GM12874 (cell line): ENCODE measurements at regions not wholly inside any gene's neighbourhood (a gene's known extent, or its start where the extent isn't known, plus 50 kb on each side); places are given as distances from the start of the nearest gene placed in this dataset.

Experiments used
- CTCF ChIP-seq: IDR thresholded peaks from 2 replicates; pipeline ENCODE4 v1.5.1; 2011; ENCODE audit warnings: low read depth, mild to moderate bottlenecking, control low read depth, low read length, moderate library complexity; ENCODE audit not compliant: insufficient read depth

- TF ChIP-seq CTCF, result no peak
Observed at GRCh38 chr7:67463316-67463715, 466.7 kb downstream of the TYW1 start.

GRCh38 chr7:67463983-67464382 is 467.4 kb downstream of the TYW1 start:
- TF ChIP-seq CTCF, result no peak

GRCh38 chr7:67466109-67466508 is 469.5 kb downstream of the TYW1 start:
- no peak for TF ChIP-seq CTCF

- no peak for TF ChIP-seq CTCF
Observed at GRCh38 chr7:67470256-67470751, 473.7 kb downstream of the TYW1 start.

GRCh38 chr7:67475293-67475692 is 478.7 kb downstream of the TYW1 start:
- TF ChIP-seq CTCF, result no peak

GRCh38 chr7:67478066-67478465 is 481.4 kb downstream of the TYW1 start:
- TF ChIP-seq CTCF, result no peak

GRCh38 chr7:67484244-67484751 is 487.7 kb downstream of the TYW1 start:
- peak; percentile 53 for TF ChIP-seq CTCF
